PC-9 (cell line): ENCODE measurements at regions not wholly inside any gene's neighbourhood (a gene's known extent, or its start where the extent isn't known, plus 50 kb on each side); places are given as distances from the start of the nearest gene placed in this dataset.
A peak's percentile ranks its signal among the peaks of the same experiment; 100 is the strongest.

Experiments used
- BruUV-seq: library from RNA; stranded (reverse); fragments of 400-500 nt; replicated peaks from 2 replicates; lab custom pipeline; 2021; lab: Mats Ljungman, UMichigan
- CTCF ChIA-PET: fragments of 300-600 bp; sonication (Branson Sonifier 250); formaldehyde crosslinking; loops from one replicate; lab custom pipeline; 2022; ENCODE audit warnings: antibody characterized with exemption; lab: Charles Lee
- POLR2A ChIA-PET: fragments of 300-600 bp; sonication (Branson Sonifier 250); formaldehyde crosslinking; loops from one replicate; lab custom pipeline; 2022; ENCODE audit warnings: antibody characterized with exemption; ENCODE audit not compliant: unreplicated experiment; lab: Charles Lee
- DNase-seq, 2 experiments: peaks; one replicate each; pipeline versions ENCODE4 v3.0.0 to v3.0.0-alpha.2; 2015 to 2022; ENCODE audit warnings: mixed read lengths in 1 of 2
- H2AFZ ChIP-seq: fragments of 200-600 bp; sonication (generic); 2 replicates; pipeline ENCODE4 v1.8.1; 2017; ENCODE audit warnings: antibody characterized with exemption
- H3F3A ChIP-seq: fragments of 200-600 bp; sonication (generic); 2 replicates; pipeline ENCODE4 v1.8.1; 2017; ENCODE audit warnings: antibody characterized with exemption, mild to moderate bottlenecking, low read depth; ENCODE audit not compliant: insufficient read depth
- H3K27ac ChIP-seq: fragments of 200-600 bp; sonication (generic); 2 replicates; pipeline ENCODE4 v1.6.1; 2016; ENCODE audit warnings: mixed run types
- H3K27me3 ChIP-seq: fragments of 200-600 bp; sonication (generic); 2 replicates; pipeline ENCODE4 v1.6.1; 2016; ENCODE audit warnings: low read depth, mixed run types; ENCODE audit not compliant: insufficient read depth
- H3K36me3 ChIP-seq: fragments of 200-600 bp; sonication (generic); 2 replicates; pipeline ENCODE4 v1.6.1; 2016; ENCODE audit warnings: low read depth, mixed run types
- H3K4me1 ChIP-seq: fragments of 200-600 bp; sonication (generic); replicated peaks from 2 replicates; pipeline ENCODE4 v1.6.1; 2016; ENCODE audit warnings: mixed run types; ENCODE audit not compliant: insufficient read depth
- H3K4me2 ChIP-seq: fragments of 200-600 bp; sonication (generic); 2 replicates; pipeline ENCODE4 v1.6.1; 2017; ENCODE audit warnings: mixed run types
- H3K4me3 ChIP-seq: fragments of 200-600 bp; sonication (generic); 2 replicates; pipeline ENCODE4 v1.6.1; 2016; ENCODE audit warnings: mixed run types
- H3K79me2 ChIP-seq: fragments of 200-600 bp; sonication (generic); 2 replicates; pipeline ENCODE4 v1.6.1; 2017; ENCODE audit warnings: low read depth, mixed run types
- H3K9me2 ChIP-seq: fragments of 200-600 bp; sonication (generic); 2 replicates; pipeline ENCODE4 v1.8.1; 2017; ENCODE audit warnings: mild to moderate bottlenecking; ENCODE audit not compliant: insufficient read depth
- H3K9me3 ChIP-seq: fragments of 200-600 bp; sonication (generic); 2 replicates; pipeline ENCODE4 v1.8.1; 2016; ENCODE audit warnings: low read depth; ENCODE audit not compliant: insufficient read depth
- H4K20me1 ChIP-seq: fragments of 200-600 bp; sonication (generic); 2 replicates; pipeline ENCODE4 v1.8.1; 2017; ENCODE audit not compliant: insufficient read depth
- EZH2 ChIP-seq: fragments of 200-600 bp; sonication (generic); IDR thresholded peaks from 2 replicates; pipeline ENCODE4 v1.8.0; 2017; ENCODE audit warnings: antibody characterized with exemption, low read depth
- intact Hi-C: fragments of 100-400 bp; cut with micrococcal nuclease; formaldehyde crosslinking; loops from one replicate; pipeline ENCODE4 v1.10.0; 2022; ENCODE audit not compliant: unreplicated experiment
- TF ChIP-seq, protein P1 (sequence below): fragments of 200-600 bp; sonication (generic); conservative IDR thresholded peaks from 2 replicates; pipeline ENCODE4 v1.6.1; 2017; ENCODE audit warnings: mixed run types, antibody characterized with exemption, mild to moderate bottlenecking, moderate library complexity

DNA sequence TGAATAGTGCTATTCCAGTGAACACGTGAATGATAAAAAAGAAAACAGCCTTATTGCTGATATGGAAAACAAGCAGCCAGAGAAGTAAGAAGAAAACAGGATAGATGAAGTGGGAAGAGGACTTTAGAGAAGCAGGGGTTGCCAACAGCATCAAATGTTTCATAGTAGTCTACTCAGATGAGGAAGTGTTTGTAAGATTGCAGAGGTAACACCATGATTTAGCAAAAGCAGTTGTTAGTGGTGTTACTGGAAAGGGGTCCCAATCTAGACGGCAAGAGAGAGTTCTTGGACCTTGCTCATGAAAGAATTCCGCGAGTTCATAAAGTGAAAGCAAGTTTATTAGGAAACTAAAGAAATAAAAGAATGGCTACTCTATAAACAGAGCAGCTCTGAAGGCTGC lies 108.8 kb upstream of the MCTP2 start:
- Histone ChIP-seq H3K4me3 (no peak overlapping the region), H3K36me3 (no peaks in the 10 kb centered on the region), H3K9me2 (no peaks in the 10 kb centered on the region), H3K27me3 (no peaks in the 10 kb centered on the region), H3K9me3 (no peaks in the 10 kb centered on the region), H3K4me1 (no peaks in the 10 kb centered on the region), H3K27ac (no peak overlapping the region), H3F3A (no peaks in the 10 kb centered on the region), H3K79me2 (no peaks in the 10 kb centered on the region), H4K20me1 (no peaks in the 10 kb centered on the region), H3K4me2 (no peak overlapping the region), H2AFZ (no peak overlapping the region)
- intact Hi-C loops = no loop called here
- BruUV-seq = no TSS peak
- POLR2A ChIA-PET = no interaction called here
- CTCF ChIA-PET = no interaction called here
- no peak for DNase-seq
- no peak for TF ChIP-seq EZH2
- TF ChIP-seq, protein P1, sequence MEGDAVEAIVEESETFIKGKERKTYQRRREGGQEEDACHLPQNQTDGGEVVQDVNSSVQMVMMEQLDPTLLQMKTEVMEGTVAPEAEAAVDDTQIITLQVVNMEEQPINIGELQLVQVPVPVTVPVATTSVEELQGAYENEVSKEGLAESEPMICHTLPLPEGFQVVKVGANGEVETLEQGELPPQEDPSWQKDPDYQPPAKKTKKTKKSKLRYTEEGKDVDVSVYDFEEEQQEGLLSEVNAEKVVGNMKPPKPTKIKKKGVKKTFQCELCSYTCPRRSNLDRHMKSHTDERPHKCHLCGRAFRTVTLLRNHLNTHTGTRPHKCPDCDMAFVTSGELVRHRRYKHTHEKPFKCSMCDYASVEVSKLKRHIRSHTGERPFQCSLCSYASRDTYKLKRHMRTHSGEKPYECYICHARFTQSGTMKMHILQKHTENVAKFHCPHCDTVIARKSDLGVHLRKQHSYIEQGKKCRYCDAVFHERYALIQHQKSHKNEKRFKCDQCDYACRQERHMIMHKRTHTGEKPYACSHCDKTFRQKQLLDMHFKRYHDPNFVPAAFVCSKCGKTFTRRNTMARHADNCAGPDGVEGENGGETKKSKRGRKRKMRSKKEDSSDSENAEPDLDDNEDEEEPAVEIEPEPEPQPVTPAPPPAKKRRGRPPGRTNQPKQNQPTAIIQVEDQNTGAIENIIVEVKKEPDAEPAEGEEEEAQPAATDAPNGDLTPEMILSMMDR = no peak

DNA sequence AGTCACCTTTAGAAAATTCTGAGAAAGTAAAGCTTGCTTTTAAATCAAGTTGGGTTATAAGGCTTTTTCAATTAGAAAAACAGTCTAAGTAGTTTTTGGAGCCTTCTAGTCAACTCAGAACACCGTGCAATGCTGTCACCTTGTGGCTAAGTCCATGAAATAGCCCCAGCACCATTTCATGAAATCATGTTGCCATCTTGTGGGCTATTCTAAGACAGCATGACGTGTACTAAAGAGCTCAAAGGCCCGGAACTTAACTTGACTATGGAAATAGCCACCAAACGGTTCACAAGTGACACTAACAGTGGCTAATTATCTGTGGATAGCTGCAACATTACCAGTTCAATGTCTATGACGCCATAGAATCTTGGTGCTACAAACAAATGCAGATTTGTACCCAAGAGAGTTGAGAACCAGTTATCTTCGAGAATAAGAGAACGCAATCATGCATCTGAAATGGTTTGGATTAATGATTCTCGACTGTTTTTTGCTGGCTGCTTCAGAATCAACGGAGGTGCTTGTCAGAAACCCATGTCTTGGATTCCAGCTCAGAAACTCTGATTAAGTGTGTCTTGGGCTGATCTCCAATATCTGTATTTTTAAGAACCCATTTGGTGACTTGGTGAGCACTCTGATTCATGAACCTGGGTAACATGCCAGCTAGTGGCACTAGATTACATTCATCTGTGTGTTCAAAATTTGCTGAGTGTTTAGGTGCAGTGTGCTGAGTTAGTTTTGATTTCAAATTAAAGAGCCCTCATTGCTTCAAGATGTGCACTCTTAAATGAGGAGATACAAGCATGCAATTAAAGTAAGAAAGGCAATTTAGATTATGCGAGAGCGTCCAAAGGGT lies 111.2 kb upstream of the MCTP2 start:
- intact Hi-C loops = loop anchor here (1.0 to 5.0 kb wide), 2 partner anchors 1033 to 1090 kb away; partner anchors contain the start of gene RGMA
- POLR2A ChIA-PET = no interaction called here
- BruUV-seq = no TSS peak

DNA sequence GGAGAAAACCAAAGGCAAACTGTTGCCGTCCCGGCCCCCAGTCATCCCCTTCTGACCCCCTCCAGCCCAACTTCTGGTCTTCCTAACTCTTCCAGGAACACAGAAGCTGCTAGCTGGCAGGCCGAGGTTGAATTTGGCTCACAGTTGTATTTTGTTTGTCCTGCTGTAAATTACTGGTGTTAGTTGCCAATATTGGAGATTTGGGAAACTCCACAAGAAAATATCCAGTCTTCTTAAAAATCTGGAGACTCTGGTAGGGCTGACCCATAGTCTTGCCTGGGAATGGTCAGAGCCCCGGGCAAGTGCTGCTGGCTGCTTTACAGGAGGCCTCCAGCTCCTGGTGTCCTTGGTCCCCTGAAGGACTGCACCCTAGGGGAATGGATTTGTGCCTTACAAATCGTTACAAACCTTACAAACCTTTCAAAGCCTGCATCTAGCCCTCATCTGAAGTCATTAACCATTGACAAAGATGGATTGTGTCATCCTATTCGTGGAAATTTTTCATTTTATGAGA lies 112.0 kb upstream of the MCTP2 start:
- DNase-seq = no peak
- Histone ChIP-seq H3K9me2 (no peaks in the 10 kb centered on the region), H3F3A (no peaks in the 10 kb centered on the region), H3K9me3 (no peaks in the 10 kb centered on the region), H2AFZ (no peak overlapping the region), H3K27ac (no peak overlapping the region), H3K4me3 (no peak overlapping the region), H3K27me3 (no peaks in the 10 kb centered on the region), H3K4me2 (no peak overlapping the region), H3K79me2 (no peaks in the 10 kb centered on the region), H4K20me1 (no peaks in the 10 kb centered on the region), H3K4me1 (no peaks in the 10 kb centered on the region), H3K36me3 (no peaks in the 10 kb centered on the region)
- ChIA-PET POLR2A (no interaction called here), CTCF (interaction anchor here (1.0 to 1.6 kb wide), 3 partner anchors 1082 to 1091 kb away, joined by 3 to 25 read pairs (median 5); no protein-coding TSS in a partner anchor)
- TF ChIP-seq EZH2 = no peak
- intact Hi-C loops = loop anchor here (5.0 kb wide), 1 partner anchor 1032 kb away; the partner anchor contains the start of gene RGMA
- no TSS peak for BruUV-seq

More for the DNA sequence above, 111.2 kb upstream of the MCTP2 start:
- Histone ChIP-seq H3F3A (no peaks in the 10 kb centered on the region), H4K20me1 (no peaks in the 10 kb centered on the region), H3K4me2 (no peak overlapping the region), H3K27ac (no peak overlapping the region), H3K4me3 (no peak overlapping the region), H3K79me2 (no peaks in the 10 kb centered on the region), H3K4me1 (no peaks in the 10 kb centered on the region), H3K27me3 (no peaks in the 10 kb centered on the region), H3K9me3 (no peaks in the 10 kb centered on the region), H3K9me2 (no peaks in the 10 kb centered on the region), H3K36me3 (no peaks in the 10 kb centered on the region), H2AFZ (no peak overlapping the region)
- TF ChIP-seq, protein P1 = peak; percentile 81
- no peak for TF ChIP-seq EZH2
- CTCF ChIA-PET = interaction anchor here (0.5 to 1.6 kb wide), 6 partner anchors 42 to 1092 kb away, joined by 3 to 25 read pairs (median 4); no protein-coding TSS in a partner anchor
- DNase-seq = peak; percentile 35 to 46
